EL (cell line): ENCODE measurements at regions not wholly inside any gene's neighbourhood (a gene's known extent, or its start where the extent isn't known, plus 50 kb on each side); places are given as distances from the start of the nearest gene placed in this dataset.
A peak's percentile ranks its signal among the peaks of the same experiment; 100 is the strongest.

Experiments
- DNase-seq: peaks from one replicate; pipeline ENCODE4 v3.0.0-alpha.2; 2016

DNA sequence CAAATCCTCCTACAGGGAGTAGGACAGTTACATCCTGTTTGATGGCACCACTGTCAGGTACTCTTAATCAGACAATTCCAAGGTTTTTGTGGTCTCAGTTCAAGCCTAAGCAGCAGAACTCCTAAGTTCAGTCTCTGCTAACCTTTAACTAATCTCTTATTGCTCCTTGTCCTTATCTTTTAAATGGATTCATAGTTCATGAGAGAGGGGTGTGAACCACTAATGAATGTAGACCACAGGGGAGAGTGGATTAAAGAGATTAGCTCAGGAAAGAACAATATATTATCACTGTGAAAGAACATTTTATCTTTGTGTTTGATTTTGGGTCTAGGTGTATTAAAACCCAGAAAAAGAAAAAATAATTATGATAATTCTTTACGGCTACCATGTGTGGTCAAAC is 168.9 kb downstream of the DCK start:
- DNase-seq: no peak

DNA sequence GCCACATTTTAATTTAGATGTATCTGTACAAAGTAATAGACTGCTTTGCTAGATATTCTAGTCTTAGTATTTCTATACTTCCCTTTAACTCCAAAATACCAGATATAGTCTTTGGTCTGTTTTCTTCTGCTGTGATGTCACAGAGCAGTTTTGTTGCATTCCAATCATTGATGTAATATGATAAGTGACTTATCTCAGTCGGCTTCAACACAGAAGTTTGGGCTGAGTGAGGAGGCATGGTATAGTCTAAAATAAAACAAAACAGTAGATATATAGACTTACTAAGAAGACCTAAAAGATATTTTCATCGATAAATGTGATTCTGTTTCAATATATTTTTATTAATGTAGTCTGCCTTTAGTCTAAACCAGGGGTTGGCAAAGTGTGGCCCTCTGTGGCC is 169.9 kb downstream of the DCK start:
- DNase-seq: no peak

DNA sequence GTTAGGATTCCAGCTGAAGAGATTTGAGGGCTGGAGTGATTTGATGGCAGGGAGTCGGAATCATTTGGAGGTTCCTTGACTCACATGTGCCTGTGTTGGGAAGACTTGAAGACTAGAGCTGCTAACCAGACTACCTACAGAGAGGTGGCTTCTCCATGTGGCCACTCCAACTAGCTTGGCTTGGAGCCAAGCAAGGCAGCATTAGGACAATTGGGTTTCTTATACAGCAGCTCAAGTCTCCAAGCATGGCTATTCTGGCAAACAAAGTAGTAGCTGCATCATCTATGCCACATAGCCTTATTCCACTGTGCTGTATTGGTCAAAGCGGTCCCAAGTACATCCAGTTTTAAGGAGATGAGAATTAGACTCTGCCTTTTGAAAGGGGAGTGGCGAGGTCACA is 171.7 kb upstream of the SLC4A4 start:
- DNase-seq: no peak

DNA sequence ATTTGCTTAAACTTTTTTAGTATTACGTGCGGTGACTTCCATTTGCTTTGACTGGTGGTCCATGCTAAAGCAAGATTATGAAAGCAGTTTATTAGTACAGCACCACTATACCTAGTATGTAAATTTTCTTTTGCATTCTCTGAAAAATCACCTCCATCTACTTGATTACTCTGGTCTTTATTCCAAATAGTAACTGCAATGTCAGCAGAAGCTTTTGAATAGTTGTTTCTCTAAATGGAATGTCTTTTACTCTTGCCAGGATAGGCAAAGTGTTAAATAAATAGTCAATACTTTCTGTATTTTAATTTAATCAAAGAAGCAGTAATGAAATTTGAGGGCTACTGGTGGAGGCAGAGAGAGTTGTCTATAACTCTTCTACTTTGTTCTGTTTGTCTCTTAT is 167.2 kb upstream of the SLC4A4 start:
- DNase-seq: no peak

DNA sequence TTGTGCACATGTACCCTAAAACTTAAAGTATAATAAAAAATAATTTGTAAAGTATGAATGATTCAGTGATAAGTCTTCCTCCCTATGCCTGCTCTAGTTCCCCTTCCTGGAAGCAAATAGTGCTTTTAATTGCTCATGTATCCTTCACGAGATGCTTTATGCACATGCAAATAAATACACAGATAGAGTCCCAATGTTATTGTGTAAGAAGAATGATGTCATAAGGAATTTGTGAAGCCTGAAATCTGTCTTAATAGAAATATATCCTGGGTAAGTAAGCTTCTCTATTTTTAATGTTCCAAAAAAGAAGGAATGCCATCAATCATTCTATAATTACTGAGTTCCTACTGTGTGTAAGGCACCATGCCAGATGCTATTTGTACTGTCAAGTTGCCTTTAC is 157.5 kb upstream of the SLC4A4 start:
- no peak for DNase-seq

DNA sequence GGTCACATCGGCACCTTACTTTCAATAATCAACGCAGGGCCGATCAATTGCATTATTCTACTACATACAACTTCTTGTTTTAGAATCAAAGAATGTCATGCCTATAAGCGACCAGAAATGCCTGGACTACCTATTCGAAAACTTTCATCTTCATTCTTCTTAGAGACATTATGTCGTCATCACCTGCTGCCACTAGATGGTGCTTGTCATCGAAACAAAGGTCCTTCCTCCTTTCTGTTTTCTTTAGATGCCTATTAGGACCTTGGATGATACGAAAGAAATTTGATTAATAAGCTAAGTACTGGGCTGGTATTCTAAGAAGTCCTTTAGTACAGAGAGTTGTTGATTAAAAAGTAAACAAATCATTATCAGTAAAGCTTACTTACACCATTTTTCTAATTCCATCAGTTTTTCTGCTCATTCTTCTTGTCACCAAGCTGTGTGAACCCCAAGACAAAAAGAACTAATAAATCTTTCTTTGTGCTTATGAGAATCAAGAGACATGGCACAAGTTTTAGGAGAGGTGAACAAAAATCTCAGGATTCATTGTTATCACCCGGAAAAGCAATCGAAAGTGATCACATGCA is 154.5 kb upstream of the SLC4A4 start:
- peak; percentile 70 for DNase-seq

DNA sequence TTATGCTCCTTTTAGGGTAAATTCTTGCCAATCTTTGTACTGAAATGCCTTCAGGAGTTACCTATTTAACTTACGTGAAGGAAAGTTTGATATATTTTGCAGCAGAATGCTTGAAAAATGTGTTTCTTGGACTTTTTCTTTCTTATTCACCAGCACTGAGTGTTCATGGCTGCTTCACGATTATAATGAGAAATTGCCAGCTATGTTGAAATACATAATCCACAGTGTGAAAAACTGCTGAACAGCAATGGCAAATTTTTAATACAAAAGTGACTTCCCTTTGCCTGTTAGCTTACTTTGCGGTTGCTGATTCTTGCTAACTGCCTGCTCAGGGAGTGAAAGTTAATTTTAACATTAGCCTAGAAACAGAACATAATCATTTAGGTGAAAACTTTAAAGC is 153.8 kb upstream of the SLC4A4 start:
- DNase-seq: no peak

DNA sequence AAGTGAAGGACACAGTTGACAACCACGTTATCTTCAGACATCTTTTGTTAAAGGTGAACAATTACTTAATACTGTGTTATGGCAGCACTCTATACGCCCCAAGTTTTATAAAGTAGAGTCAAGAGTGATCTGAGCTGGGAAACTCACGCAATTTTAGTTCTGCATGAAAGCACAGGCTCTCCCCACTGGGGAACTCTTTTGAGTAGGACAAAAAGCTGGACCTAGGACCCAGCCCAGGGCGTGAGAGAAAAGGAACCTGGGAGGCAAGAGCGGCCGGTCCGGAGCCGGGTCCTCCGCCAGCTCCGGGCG is 152.6 kb upstream of the SLC4A4 start:
- DNase-seq: no peak

DNA sequence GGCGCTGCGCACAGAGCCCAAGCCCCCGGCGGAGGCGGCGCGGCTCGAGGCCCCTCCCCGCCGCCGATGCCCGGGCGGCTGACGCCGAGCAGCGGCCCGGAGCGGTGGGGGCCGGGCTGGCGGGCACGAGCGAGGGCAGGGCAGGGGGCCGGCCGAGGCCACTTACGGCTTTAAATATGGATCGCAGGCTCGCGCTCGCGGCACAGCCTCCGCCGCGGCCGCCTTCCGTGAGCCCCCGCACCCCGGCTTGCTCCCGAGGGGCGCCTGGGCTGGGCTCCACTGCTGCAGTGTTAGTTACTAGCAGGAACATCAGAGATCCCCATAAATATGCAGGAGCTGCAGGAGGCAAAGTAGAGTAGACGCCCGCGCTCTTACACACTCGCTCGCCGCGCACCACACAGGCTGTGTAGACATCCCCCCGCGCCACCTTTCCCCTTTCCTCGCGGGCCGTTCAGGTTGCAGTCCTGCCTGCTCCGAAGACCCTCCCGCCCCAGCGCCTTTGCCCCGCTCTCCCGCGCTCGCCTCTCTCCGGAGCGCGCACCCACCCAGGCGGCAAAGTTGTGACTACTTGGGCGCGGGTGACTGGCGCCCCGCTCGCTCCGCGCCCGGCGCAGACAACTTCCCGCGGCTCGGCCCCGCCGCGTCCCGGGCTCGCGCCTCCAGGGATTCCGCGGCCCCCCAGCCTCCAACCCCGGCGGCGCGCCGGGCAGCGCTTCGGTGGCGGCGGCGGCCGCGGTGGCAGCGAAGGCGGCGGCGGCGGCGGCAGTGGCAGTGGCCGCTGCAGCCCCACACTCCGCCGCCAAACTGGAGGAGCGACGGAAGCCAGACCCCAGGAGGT is 152.0 kb upstream of the SLC4A4 start:
- DNase-seq: peak; percentile 75

DNA sequence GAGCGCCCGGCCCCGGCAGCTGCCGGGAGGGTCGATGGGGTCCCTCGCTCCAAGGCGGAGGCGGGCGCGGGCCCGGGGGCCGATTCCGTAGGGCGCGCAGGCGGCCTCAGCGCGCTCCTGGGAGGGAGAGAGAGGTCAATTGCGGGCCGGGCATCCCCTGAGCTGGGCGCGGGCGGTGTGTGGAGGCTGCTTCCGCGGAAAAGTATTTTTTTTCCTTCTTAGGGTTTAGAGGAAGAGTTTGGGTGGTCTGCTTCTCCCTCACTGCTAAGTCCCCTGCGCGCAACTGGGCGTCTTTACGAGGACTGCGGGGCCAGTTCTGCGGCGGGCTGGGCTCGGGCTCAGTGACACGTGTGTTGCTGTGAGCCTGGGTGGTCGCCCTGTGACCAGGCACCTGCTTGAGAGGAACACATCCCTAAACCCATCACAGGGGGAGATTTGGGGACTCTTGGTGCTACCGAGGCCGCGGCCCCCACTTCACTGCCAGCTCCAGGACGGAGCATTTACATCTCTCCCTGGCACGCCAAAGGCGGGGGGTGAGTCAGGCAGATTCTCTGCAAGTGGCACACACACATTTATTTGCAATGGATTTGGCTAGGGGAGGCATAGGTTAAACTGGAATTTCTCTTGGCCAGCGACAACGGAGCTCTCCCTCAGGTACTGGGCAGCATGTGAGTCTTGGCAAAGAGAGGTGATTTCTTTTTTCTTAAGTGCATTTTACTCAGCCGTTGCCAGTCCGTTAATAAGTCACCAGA is 151.2 kb upstream of the SLC4A4 start:
- peak; percentile 76 for DNase-seq

DNA sequence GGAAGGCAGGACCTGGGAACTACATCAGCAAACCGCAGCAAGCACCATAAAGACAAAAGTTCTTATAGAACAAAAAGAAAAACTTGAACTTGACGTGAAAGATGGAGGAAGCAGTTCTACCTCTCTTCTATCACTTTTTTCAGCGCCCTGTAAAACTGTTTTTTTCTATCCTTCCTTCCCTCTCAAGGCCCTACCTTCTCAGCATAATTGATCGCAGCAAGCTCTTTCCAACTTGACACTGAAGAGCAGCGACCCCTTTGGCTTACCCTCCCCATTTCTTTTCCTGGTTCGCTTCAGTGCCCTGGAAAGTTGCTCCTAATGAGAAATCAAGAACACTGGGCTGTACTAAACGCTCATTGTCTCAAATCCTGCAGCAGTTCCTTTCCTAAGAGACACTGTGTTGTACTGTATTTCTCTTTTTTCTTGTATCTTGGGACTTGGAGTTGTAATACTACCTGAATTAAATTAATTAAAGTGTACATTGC is 150.6 kb upstream of the SLC4A4 start:
- peak; percentile 34 for DNase-seq

DNA sequence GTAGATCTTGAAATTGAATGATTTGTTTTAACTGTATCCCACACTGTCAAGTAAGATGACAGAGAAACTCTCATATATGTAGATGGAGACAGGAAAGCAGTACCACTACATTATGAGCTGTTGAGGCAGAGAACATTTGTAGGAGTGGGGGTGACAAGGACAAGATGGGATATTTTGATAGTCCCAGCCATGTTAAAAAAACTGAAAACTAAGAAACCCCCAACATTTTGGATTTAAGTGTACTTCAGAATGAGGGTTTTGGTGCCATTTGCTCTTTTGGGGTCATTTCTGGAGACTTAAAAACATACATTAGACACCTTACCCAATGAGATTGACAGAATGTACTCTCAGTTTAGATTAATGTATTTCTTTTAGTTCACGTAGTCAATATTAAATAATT is 149.9 kb upstream of the SLC4A4 start:
- DNase-seq: no peak

DNA sequence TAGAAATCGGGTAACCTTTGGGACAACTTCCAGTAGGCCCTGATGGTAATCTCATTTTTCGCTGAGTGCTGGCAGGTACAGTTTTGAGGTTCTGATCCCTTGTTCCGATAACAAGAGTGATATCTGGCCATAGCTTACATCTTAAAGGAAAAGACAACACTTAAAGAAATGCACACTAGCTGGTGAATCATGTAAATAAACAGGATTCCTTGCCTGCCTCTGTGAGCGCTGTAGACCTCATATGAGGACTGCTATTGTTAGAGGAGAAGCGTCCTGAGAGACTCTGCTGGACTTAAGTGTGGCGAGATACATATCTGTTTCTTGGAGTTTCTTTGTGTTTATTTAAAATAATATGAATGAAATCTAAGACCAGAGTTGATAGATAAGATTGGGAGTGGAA is 149.3 kb upstream of the SLC4A4 start:
- peak; percentile 74 for DNase-seq

DNA sequence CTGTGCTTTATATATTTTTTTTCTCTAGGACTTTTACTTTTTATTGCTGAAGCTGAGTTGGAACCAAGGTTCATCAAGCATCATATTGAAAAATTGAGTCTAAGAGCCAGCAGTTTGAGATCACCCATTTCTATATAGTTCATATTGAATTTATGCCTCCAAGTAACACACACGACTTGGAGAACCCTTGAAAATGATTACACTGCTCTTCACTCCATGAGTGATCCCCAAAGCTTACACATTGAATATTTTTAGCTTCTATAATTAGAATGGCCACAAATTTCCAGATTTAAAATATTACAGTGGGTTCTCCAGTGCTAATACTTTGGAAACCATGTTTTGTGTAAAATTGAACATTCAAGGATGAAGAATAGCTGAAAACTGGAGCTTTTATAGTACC is 144.4 kb upstream of the SLC4A4 start:
- DNase-seq: no peak

DNA sequence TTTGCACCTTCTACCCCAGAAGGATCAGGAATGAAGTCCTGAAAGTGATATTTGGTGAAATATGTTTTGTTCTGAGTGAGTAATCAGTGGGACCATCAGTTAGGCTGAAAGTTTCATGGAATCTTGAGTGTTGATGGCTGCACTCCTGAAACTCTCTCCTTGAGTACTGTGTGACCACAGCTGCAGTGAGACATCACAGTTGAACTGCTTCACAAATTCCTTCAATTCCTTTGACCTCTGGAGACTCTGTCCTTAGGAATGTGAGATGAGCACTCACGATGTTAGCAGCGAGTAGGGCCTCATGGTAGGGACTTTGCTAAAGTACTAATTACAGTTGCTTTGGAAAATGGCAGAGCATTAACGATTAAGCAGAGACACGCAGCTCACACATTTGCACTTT is 142.9 kb upstream of the SLC4A4 start:
- peak; percentile 92 for DNase-seq

DNA sequence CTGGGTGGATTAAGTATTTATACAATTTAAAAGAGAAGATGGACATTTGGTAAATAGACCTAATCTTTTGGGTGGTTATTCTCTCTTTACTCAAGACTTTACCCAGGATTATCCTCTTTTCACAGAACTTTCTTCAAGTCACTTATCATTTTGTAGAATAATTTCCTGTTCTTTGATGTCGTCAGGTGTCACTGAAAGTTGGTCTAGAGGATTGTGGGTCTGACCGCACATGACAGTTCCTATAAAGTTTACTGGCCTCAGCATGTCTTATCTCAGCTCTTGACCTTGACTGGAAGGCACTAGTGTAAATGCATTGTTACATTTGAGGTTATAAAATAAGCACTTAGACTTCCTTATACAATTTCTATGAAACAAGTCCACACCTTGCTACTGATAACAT is 139.9 kb upstream of the SLC4A4 start:
- DNase-seq: no peak

DNA sequence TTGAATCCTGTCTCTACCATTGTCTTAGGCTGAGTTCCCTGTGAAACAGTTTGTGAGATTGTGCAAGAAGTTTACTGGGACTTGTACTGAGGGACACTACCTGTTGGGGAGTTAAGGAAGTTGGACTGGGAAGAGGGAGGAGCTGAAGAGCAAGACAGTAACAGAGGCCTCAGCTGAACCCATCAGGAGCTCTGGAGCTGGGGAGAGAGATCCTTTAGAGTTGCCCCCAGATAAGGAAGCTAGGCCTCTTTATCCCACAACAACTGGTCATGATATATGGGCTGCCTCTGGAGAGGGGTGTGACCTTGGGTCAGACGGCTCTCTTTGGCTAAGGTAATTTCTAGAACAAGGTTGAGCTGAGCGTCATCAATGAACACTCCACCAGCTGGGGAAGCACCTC is 137.8 kb upstream of the SLC4A4 start:
- no peak for DNase-seq

DNA sequence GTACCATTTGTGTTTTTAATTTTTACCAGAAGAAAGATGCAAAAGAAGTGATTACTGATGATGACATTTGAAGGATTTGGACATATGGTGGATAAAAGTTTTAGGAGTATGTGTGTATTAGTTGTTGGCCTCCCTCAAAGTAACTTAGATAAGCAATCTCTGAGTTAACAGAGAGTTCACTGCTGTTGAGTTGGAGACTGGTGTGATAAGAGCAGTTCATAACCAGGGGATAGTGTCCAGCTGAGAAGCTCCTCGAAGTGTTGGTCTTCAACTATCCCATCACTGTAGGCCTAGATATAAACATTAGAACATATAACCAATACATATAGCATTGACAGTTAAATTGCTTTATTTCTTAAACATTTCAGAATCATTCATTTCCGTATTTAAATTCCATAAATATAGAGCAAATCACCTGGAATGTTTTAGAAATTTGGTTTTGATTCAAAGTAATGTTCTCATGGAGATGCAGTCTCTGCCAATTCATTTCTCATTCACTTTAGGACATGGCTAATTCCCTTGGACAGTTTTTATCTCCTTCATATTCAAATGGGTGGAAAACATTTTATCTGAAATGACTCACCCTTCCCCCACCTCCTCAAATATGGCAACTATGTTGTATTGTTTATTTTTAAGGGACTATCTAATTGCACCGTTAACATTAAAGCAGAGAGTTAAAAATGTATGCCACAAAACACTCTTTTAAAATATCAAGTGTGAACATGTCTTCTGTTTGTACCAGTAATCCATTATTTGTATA is 136.8 kb upstream of the SLC4A4 start:
- DNase-seq: no peak

DNA sequence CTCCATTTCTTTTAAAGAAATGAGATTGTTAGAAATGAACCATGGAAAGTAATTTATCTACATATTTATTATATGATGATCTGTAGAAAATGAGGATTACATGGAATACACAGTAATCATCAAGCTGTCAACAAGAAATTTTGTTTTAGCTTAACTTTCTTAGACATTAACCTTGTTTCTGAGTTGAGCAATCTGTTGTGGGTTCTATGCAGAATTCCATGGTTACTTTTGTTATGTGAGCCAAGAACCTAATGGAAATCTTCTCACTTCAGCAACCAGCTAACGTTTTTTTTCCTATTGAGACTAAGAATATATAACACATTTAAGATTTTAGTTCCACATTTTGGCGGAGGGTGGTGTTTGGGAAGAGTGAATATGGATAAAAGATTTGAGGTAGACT is 136.1 kb upstream of the SLC4A4 start:
- no peak for DNase-seq

DNA sequence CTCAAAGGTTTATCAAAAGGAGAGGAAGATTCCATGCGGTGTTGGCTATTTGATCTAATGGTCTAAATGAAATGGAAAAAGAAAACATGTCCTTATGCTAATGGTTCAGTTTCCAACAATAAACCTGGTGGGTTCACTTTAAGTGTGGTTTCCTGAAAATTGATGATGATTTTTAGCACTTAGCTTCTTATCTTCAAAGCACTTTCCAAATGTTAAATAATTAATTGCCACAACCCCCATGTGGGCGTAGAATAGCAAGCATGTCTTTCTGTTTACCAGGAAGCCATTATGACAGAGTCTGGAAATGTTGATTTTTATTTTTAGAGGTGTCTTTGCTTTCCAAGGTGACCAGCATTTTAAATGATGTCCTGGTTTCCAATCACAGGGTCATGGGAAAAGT is 134.8 kb upstream of the SLC4A4 start:
- DNase-seq: no peak

DNA sequence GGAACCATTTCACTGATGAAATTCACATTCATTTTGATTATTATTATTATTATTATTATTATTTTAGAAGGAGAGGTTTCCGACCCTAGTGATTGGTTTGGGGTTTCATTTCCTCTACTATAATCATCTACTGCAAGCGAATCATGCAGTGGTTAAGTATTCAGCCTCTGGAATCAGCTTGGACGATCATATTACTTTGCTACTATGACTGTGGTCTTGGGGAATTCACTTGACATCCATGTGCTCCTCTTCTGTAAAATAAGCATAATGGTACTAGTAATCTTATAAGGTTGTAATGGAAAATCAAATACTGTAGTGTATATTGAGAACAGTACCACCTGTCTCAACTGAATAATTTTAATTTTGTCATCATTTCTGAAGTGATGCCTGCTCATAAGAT is 132.1 kb upstream of the SLC4A4 start:
- DNase-seq: peak; percentile 78

DNA sequence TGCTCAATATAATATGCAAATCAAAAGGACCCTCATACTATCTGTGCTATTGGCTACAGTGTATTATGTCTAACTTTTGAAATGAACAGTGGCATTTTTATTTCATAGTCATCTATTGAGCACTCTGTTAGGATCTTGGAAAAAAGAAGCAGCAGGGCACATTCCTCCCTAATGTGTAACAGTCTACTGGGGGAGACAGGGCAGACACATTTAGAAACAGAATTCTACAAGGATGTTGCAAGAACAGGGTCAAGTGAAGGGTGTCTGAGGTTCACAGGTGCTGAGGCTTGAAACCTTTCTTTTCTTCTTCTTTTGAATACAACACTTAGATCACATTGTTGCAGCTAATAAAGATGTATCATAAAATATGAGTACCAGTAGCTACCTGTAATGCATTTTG is 129.7 kb upstream of the SLC4A4 start:
- DNase-seq: peak; percentile 80

DNA sequence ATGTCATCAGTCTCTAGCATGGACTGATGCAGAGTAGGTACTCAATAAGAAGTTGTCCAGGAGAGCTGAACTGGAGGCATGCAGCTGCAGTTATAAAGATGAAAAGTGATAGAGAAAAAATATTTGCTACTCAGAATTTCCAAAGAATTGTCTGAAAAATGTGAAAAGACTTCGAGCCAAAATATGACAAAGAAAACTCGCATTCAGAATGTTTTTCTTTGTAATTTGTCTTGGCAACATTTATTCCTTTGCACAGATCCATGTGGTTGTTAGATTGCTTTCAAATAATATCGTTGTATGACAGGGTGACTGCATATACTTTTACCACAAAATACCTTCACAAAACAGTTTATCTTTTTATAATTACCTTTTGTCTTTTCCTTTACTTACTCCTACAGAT is 128.0 kb upstream of the SLC4A4 start:
- no peak for DNase-seq
